Trophoblast cell (in vitro differentiated cells and primary cell): ENCODE measurements at regions not wholly inside any gene's neighbourhood (a gene's known extent, or its start where the extent isn't known, plus 50 kb on each side); places are given as distances from the start of the nearest gene placed in this dataset.
A peak's percentile ranks its signal among the peaks of the same experiment; 100 is the strongest.
"Not testable (repeated sequence)": the region's sequence is repeated elsewhere in the genome, so short reads cannot be mapped to it uniquely, and the experiment has no call there.

Experiments used
- DNase-seq, 2 donors: peaks; one replicate each; pipeline ENCODE4 v3.0.0-alpha.2; 2016
- H2AFZ ChIP-seq: 2 replicates; pipeline ENCODE4 v1.6.1; 2013; ENCODE audit warnings: low read length, moderate library complexity, mild to moderate bottlenecking; ENCODE audit not compliant: insufficient read depth, poor library complexity
- H2AK5ac ChIP-seq: 2 replicates; pipeline ENCODE4 v1.6.1; 2013; ENCODE audit warnings: mild to moderate bottlenecking, low read length
- H2BK120ac ChIP-seq: 2 replicates; pipeline ENCODE4 v1.6.1; 2013; ENCODE audit warnings: low read length, mild to moderate bottlenecking, moderate library complexity; ENCODE audit not compliant: insufficient read depth, poor library complexity
- H2BK12ac ChIP-seq: 2 replicates; pipeline ENCODE4 v1.6.1; 2013; ENCODE audit warnings: mild to moderate bottlenecking, low read length, moderate library complexity
- H2BK5ac ChIP-seq: 2 replicates; pipeline ENCODE4 v1.6.1; 2013; ENCODE audit warnings: low read length, low read depth, moderate library complexity, mild to moderate bottlenecking; ENCODE audit not compliant: poor library complexity
- H3K14ac ChIP-seq: 2 replicates; pipeline ENCODE4 v1.6.1; 2013; ENCODE audit warnings: mild to moderate bottlenecking, low read length
- H3K18ac ChIP-seq: 2 replicates; pipeline ENCODE4 v1.6.1; 2013; ENCODE audit warnings: mild to moderate bottlenecking, low read length
- H3K23ac ChIP-seq: 2 replicates; pipeline ENCODE4 v1.6.1; 2013; ENCODE audit warnings: low read length
- H3K27ac ChIP-seq: 2 replicates; pipeline ENCODE4 v1.5.1; 2013; ENCODE audit warnings: low read depth, mild to moderate bottlenecking, inconsistent platforms, low read length, moderate library complexity
- H3K27me3 ChIP-seq: 2 replicates; pipeline ENCODE4 v1.6.1; 2013; ENCODE audit warnings: inconsistent platforms, mild to moderate bottlenecking, low read length, moderate library complexity; ENCODE audit not compliant: insufficient read depth
- H3K36me3 ChIP-seq, 2 experiments: 1 replicate in 1 of 2; 2 replicates in 1 of 2; pipeline ENCODE4 v1.6.1; 2013; ENCODE audit warnings: low read length in 2 of 2, mild to moderate bottlenecking in 2 of 2, moderate library complexity in 1 of 2; ENCODE audit not compliant: insufficient read depth in 2 of 2, control insufficient read depth in 1 of 2
- H3K4ac ChIP-seq: 2 replicates; pipeline ENCODE4 v1.6.1; 2013; ENCODE audit warnings: low read depth, mild to moderate bottlenecking, low read length, moderate library complexity
- H3K4me1 ChIP-seq, 2 experiments: 1 replicate in 1 of 2; 2 replicates in 1 of 2; pipeline ENCODE4 v1.6.1; 2013; ENCODE audit warnings: low read length in 2 of 2, mild to moderate bottlenecking in 2 of 2, moderate library complexity in 1 of 2; ENCODE audit not compliant: insufficient read depth in 2 of 2, control insufficient read depth in 1 of 2
- H3K4me2 ChIP-seq: 2 replicates; pipeline ENCODE4 v1.6.1; 2013; ENCODE audit warnings: inconsistent platforms, mild to moderate bottlenecking, low read length, moderate library complexity
- H3K4me3 ChIP-seq: 2 replicates; pipeline ENCODE4 v1.5.1; 2013; ENCODE audit warnings: mild to moderate bottlenecking, low read depth, low read length, inconsistent platforms
- H3K79me1 ChIP-seq: one replicate; pipeline ENCODE4 v1.6.1; 2013; ENCODE audit warnings: low read length
- H3K79me2 ChIP-seq: 2 replicates; pipeline ENCODE4 v1.6.1; 2013; ENCODE audit warnings: low read length, mild to moderate bottlenecking; ENCODE audit not compliant: control insufficient read depth, insufficient read depth, poor library complexity
- H3K9ac ChIP-seq: 2 replicates; pipeline ENCODE4 v1.6.1; 2013; ENCODE audit warnings: mild to moderate bottlenecking, low read length
- H3K9me3 ChIP-seq: 2 replicates; pipeline ENCODE4 v1.6.1; 2013; ENCODE audit warnings: low read depth, mild to moderate bottlenecking, control low read depth, inconsistent platforms, low read length; ENCODE audit not compliant: insufficient read depth
- H4K12ac ChIP-seq: 2 replicates; pipeline ENCODE4 v1.6.1; 2013; ENCODE audit warnings: low read depth, mild to moderate bottlenecking, low read length, moderate library complexity
- H4K8ac ChIP-seq: 2 replicates; pipeline ENCODE4 v1.6.1; 2013; ENCODE audit warnings: low read depth, mild to moderate bottlenecking, low read length, moderate library complexity
- H4K91ac ChIP-seq: one replicate; pipeline ENCODE4 v1.6.1; 2013; ENCODE audit warnings: low read depth, mild to moderate bottlenecking, low read length, moderate library complexity
- WGBS: extraction: QIAGEN DNeasy Blood & Tissue Kit; methylation state at CpG from one replicate; pipeline ENCODE4 v1.1.7; 2013; ENCODE audit warnings: missing lambda C conversion rate; ENCODE audit not compliant: insufficient read length, insufficient coverage; ENCODE audit errors: extremely low coverage; 5-methylcytosine and 5-hydroxymethylcytosine counted together

- H4K12ac ChIP-seq, H3K4me1 ChIP-seq, H2AFZ ChIP-seq, H3K4me2 ChIP-seq, H3K27ac ChIP-seq, H3K9ac ChIP-seq, H4K8ac ChIP-seq, H2BK5ac ChIP-seq, H2BK12ac ChIP-seq, H3K27me3 ChIP-seq, H3K9me3 ChIP-seq, H3K23ac ChIP-seq, H3K18ac ChIP-seq, H3K4me3 ChIP-seq, H3K79me1 ChIP-seq, H2BK120ac ChIP-seq, H3K36me3 ChIP-seq, H3K79me2 ChIP-seq, H2AK5ac ChIP-seq, H3K4ac ChIP-seq, H4K91ac ChIP-seq, H3K14ac ChIP-seq: not testable (repeated sequence)
- no CpG with 5 or more reads among the region's 46 CpGs for WGBS
- DNase-seq, result peak in 1 of 2 donors; percentile 51
These were observed 102.8 kb upstream of the KMT2C start for GRCh38 chr7:152538346-152539189.

- no peaks in the 10 kb centered on the region for H3K9me3 ChIP-seq
- H4K91ac ChIP-seq, result no peak overlapping the region
- no peak overlapping the region for H2AK5ac ChIP-seq
- no peaks in the 10 kb centered on the region for H3K79me2 ChIP-seq
- no peak overlapping the region for H2AFZ ChIP-seq
- no peak overlapping the region for H2BK120ac ChIP-seq
- H3K4me3 ChIP-seq, result no peak overlapping the region
- H3K4ac ChIP-seq, result no peak overlapping the region
- H3K14ac ChIP-seq, result no peak overlapping the region
- no peak overlapping the region for H4K12ac ChIP-seq
- H3K4me1 ChIP-seq, result peaks cover 3 to 6% of the 10 kb centered on the region in 2 experiments
- no peak overlapping the region for H3K23ac ChIP-seq
- no peaks in the 10 kb centered on the region for H3K27me3 ChIP-seq
- H3K18ac ChIP-seq, result no peak overlapping the region
- no peak overlapping the region for H3K9ac ChIP-seq
- peaks cover 3% of the 10 kb centered on the region for H3K79me1 ChIP-seq
- no peak overlapping the region for H3K27ac ChIP-seq
- no peak overlapping the region for H2BK5ac ChIP-seq
- DNase-seq, result peak; percentile 44 to 83
- no peak overlapping the region for H3K4me2 ChIP-seq
- H2BK12ac ChIP-seq, result no peak overlapping the region
- WGBS, result no CpG with 5 or more reads among the region's 4 CpGs
- H4K8ac ChIP-seq, result no peak overlapping the region
- H3K36me3 ChIP-seq, result no peaks in the 10 kb centered on the region
These were observed 101.8 kb upstream of the KMT2C start for GRCh38 chr7:152537639-152538038.

GRCh38 chr7:152528612-152529011 is 92.8 kb upstream of the KMT2C start:
- Histone ChIP-seq H3K14ac (no peak overlapping the region), H3K36me3 (no peaks in the 10 kb centered on the region), H3K9ac (no peak overlapping the region), H2BK120ac (no peak overlapping the region), H4K12ac (no peak overlapping the region), H3K79me2 (no peaks in the 10 kb centered on the region), H2AK5ac (no peak overlapping the region), H2AFZ (no peak overlapping the region), H3K79me1 (no peaks in the 10 kb centered on the region), H2BK5ac (no peak overlapping the region), H4K8ac (no peak overlapping the region), H3K9me3 (no peaks in the 10 kb centered on the region), H3K27me3 (no peaks in the 10 kb centered on the region), H3K4me1 (no peaks in the 10 kb centered on the region), H3K4ac (no peak overlapping the region), H2BK12ac (no peak overlapping the region), H3K27ac (no peak overlapping the region), H3K4me2 (no peak overlapping the region), H3K18ac (no peak overlapping the region), H3K4me3 (no peak overlapping the region), H4K91ac (no peak overlapping the region), H3K23ac (no peak overlapping the region)
- no CpG with 5 or more reads among the region's 6 CpGs for WGBS
- DNase-seq, result no peak

- H3K4ac ChIP-seq, result no peak overlapping the region
These were observed 91.8 kb upstream of the KMT2C start for GRCh38 chr7:152527610-152528032.

More at GRCh38 chr7:152527610-152528032, 91.8 kb upstream of the KMT2C start:
- Histone ChIP-seq H4K91ac (no peak overlapping the region), H2BK120ac (no peak overlapping the region), H2BK12ac (no peak overlapping the region), H3K27me3 (no peaks in the 10 kb centered on the region), H3K18ac (no peak overlapping the region), H4K12ac (no peak overlapping the region), H4K8ac (no peak overlapping the region), H3K4me3 (no peak overlapping the region), H3K79me2 (no peaks in the 10 kb centered on the region), H2AK5ac (no peak overlapping the region), H3K27ac (no peak overlapping the region), H3K9me3 (no peaks in the 10 kb centered on the region), H2BK5ac (no peak overlapping the region), H3K4me1 (no peaks in the 10 kb centered on the region), H3K36me3 (no peaks in the 10 kb centered on the region), H3K14ac (no peak overlapping the region), H3K79me1 (peaks cover 4% of the 10 kb centered on the region), H2AFZ (no peak overlapping the region), H3K4me2 (no peak overlapping the region), H3K9ac (no peak overlapping the region), H3K23ac (no peak overlapping the region)
- no CpG with 5 or more reads among the region's 7 CpGs for WGBS
- no peak for DNase-seq
